Smooth muscle cell (in vitro differentiated cells): ENCODE measurements at regions not wholly inside any gene's neighbourhood (a gene's known extent, or its start where the extent isn't known, plus 50 kb on each side); places are given as distances from the start of the nearest gene placed in this dataset.

Experiments used
- DNase-seq: peaks from one replicate; lab custom pipeline; 2025; ENCODE audit not compliant: unreplicated experiment; lab: John Stamatoyannopoulos, UW
- H2AFZ ChIP-seq: fragments of 200-600 bp; sonication (generic); 2 replicates; pipeline ENCODE4 v1.6.0; 2016; ENCODE audit warnings: antibody characterized with exemption, low read depth, mild to moderate bottlenecking
- H3F3A ChIP-seq: fragments of 200-600 bp; sonication (generic); 2 replicates; pipeline ENCODE4 v1.6.0; 2017; ENCODE audit warnings: antibody characterized with exemption, low read depth
- H3K27ac ChIP-seq: fragments of 200-600 bp; sonication (generic); 2 replicates; pipeline ENCODE4 v1.5.1; 2016; ENCODE audit warnings: low read depth, mild to moderate bottlenecking
- H3K27me3 ChIP-seq: fragments of 200-600 bp; sonication (generic); 2 replicates; pipeline ENCODE4 v1.6.1; 2016; ENCODE audit warnings: low read depth, mild to moderate bottlenecking
- H3K36me3 ChIP-seq: fragments of 200-600 bp; sonication (generic); 2 replicates; pipeline ENCODE4 v1.5.1; 2016; ENCODE audit warnings: low read depth
- H3K4me1 ChIP-seq: fragments of 200-600 bp; sonication (generic); 2 replicates; pipeline ENCODE4 v1.5.1; 2016; ENCODE audit warnings: low read depth
- H3K4me2 ChIP-seq: fragments of 200-600 bp; sonication (generic); 2 replicates; pipeline ENCODE4 v1.6.0; 2016; ENCODE audit warnings: mild to moderate bottlenecking
- H3K4me3 ChIP-seq: fragments of 200-600 bp; sonication (generic); 2 replicates; pipeline ENCODE4 v1.5.1; 2016; ENCODE audit warnings: mild to moderate bottlenecking
- H3K79me2 ChIP-seq: fragments of 200-600 bp; sonication (generic); 2 replicates; pipeline ENCODE4 v1.6.0; 2016; ENCODE audit warnings: low read depth, mild to moderate bottlenecking
- H3K9ac ChIP-seq: fragments of 200-600 bp; sonication (generic); 2 replicates; pipeline ENCODE4 v1.6.0; 2016; ENCODE audit warnings: low read depth
- H3K9me3 ChIP-seq: fragments of 200-600 bp; sonication (generic); replicated peaks from 2 replicates; pipeline ENCODE4 v1.5.1; 2016; ENCODE audit warnings: low read depth
- H4K20me1 ChIP-seq: fragments of 200-600 bp; sonication (generic); 2 replicates; pipeline ENCODE4 v1.6.0; 2016; ENCODE audit warnings: low read depth
- WGBS: methylation state at CpG from one replicate; pipeline ENCODE4 v1.1.7; 2016; ENCODE audit warnings: low lambda C conversion rate; 5-methylcytosine and 5-hydroxymethylcytosine counted together
- TF ChIP-seq, protein P1 (sequence below): fragments of 200-600 bp; sonication (generic); IDR thresholded peaks from 2 replicates; pipeline ENCODE4 v1.5.1; 2017; ENCODE audit warnings: borderline replicate concordance, mild to moderate bottlenecking, antibody characterized with exemption; ENCODE audit not compliant: insufficient read depth, poor library complexity, severe bottlenecking

DNA sequence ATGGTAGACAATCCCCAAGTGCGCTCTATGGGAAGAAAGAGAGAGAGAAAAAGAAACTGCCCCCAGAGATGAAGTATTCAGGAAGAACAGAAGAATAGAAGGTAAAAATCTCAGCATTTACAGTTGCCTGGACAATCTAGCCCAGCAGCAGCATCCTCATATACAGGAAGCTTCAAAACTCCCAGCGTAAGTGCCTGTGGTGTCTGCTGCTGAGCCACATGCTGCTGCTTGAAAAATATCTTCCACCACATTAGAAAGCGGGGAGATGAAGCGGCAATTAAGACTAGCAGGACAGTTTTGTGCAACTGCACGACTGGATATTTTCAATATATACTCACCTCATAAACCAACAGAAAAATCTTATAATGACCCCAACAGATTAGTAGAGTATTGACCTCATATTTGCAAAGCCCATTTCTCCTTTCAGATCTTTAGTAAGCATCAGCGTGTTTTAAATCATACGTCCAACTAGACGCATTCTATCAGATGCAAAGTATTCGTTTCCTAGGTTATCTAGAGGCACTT, 972.0 kb upstream of the TENM3 start:
- 86% methylated on average over 9 of the region's 9 CpGs for WGBS
- Histone ChIP-seq H3K79me2 (no peaks in the 10 kb centered on the region), H3K4me3 (no peak overlapping the region), H3K9me3 (no peaks in the 10 kb centered on the region), H2AFZ (no peak overlapping the region), H3K36me3 (no peaks in the 10 kb centered on the region), H3K4me2 (no peak overlapping the region), H3K27me3 (no peaks in the 10 kb centered on the region), H3F3A (no peaks in the 10 kb centered on the region), H4K20me1 (no peaks in the 10 kb centered on the region), H3K27ac (no peak overlapping the region), H3K9ac (no peak overlapping the region), H3K4me1 (no peaks in the 10 kb centered on the region)
- no peak for DNase-seq
- TF ChIP-seq, protein P1, sequence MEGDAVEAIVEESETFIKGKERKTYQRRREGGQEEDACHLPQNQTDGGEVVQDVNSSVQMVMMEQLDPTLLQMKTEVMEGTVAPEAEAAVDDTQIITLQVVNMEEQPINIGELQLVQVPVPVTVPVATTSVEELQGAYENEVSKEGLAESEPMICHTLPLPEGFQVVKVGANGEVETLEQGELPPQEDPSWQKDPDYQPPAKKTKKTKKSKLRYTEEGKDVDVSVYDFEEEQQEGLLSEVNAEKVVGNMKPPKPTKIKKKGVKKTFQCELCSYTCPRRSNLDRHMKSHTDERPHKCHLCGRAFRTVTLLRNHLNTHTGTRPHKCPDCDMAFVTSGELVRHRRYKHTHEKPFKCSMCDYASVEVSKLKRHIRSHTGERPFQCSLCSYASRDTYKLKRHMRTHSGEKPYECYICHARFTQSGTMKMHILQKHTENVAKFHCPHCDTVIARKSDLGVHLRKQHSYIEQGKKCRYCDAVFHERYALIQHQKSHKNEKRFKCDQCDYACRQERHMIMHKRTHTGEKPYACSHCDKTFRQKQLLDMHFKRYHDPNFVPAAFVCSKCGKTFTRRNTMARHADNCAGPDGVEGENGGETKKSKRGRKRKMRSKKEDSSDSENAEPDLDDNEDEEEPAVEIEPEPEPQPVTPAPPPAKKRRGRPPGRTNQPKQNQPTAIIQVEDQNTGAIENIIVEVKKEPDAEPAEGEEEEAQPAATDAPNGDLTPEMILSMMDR = no peak

DNA sequence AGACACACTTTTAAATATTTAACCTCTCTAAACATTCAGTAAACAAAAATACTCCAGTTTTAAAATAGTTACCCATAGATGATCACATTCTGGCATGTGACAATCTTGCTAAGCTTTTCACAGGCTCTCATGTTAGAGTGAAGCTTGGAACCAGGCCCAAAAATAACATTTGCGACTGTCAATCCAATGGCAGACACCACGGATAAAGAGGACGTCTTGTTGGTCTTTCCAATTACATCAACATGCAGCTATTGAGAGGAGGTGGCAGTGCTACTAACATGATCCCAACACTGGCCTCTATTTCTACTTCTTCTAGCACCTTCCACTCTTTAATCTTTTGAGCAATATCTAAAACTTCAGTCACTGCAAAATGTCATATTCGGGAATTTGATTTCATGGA, 970.8 kb upstream of the TENM3 start:
- no peaks in the 10 kb centered on the region for H3F3A ChIP-seq
- H3K79me2 ChIP-seq = no peaks in the 10 kb centered on the region
- WGBS = 88% methylated on average over 4 of the region's 4 CpGs
- H3K27me3 ChIP-seq = no peaks in the 10 kb centered on the region
- no peak overlapping the region for H3K27ac ChIP-seq
- H3K4me1 ChIP-seq = no peaks in the 10 kb centered on the region
- no peak overlapping the region for H3K9ac ChIP-seq
- no peak overlapping the region for H3K4me3 ChIP-seq
- H3K9me3 ChIP-seq = no peaks in the 10 kb centered on the region
- TF ChIP-seq, protein P1 = no peak
- H3K4me2 ChIP-seq = no peak overlapping the region
- DNase-seq = no peak
- H4K20me1 ChIP-seq = no peaks in the 10 kb centered on the region
- H2AFZ ChIP-seq = no peak overlapping the region
- no peaks in the 10 kb centered on the region for H3K36me3 ChIP-seq

DNA sequence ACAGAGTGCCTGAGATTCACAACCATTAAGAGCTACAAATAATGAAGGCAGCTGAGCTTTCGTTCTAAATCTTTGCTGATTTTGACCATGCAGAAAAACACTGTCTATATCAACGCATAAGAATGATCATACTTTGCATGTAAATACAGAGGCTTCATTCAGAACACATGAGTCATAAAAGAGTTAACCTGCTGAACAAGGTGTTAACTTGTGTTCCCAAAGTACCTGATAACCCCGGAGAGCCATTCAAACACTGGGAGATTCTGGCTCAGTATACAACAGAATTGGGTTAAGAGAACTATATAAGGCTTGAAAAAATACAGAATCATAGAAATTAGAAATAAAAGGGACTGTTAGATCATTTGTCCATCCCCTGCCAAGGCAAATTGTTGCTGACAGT, 964.3 kb upstream of the TENM3 start:
- Histone ChIP-seq H3K4me2 (no peak overlapping the region), H3K4me1 (no peaks in the 10 kb centered on the region), H2AFZ (no peak overlapping the region), H3K79me2 (no peaks in the 10 kb centered on the region), H3K9me3 (no peaks in the 10 kb centered on the region), H3F3A (no peaks in the 10 kb centered on the region), H3K27me3 (no peaks in the 10 kb centered on the region), H3K36me3 (no peaks in the 10 kb centered on the region), H4K20me1 (no peaks in the 10 kb centered on the region), H3K27ac (no peak overlapping the region), H3K4me3 (no peak overlapping the region), H3K9ac (no peak overlapping the region)
- TF ChIP-seq, protein P1 = no peak
- no peak for DNase-seq
- WGBS = 18% methylated on average over 3 of the region's 3 CpGs

DNA sequence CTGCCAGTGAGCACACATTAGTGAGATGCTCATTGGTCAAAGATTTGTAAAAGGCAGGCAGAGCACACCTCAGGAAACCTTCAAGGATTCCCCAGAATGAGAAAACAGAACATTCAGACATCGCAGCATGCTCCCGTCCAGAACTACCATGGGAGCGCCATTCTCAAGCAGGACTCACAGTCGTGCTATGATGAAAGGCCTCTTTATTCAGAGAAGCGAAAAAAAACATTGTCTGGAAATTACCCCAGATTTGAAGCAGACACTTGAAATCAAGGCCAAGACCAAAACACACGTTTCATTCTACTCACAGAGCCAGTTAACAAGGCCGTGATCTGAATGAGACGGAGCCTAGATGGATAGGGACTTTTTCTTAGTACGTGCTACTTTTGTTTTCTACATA, 961.8 kb upstream of the TENM3 start:
- H3K4me1 ChIP-seq = no peaks in the 10 kb centered on the region
- no peak overlapping the region for H3K4me2 ChIP-seq
- H3F3A ChIP-seq = no peaks in the 10 kb centered on the region
- no peak overlapping the region for H3K9ac ChIP-seq
- H3K27ac ChIP-seq = no peak overlapping the region
- no peak overlapping the region for H2AFZ ChIP-seq
- no peaks in the 10 kb centered on the region for H3K79me2 ChIP-seq
- H3K36me3 ChIP-seq = no peaks in the 10 kb centered on the region
- 90% methylated on average over 9 of the region's 9 CpGs for WGBS
- TF ChIP-seq, protein P1 = no peak
- no peak for DNase-seq
- H4K20me1 ChIP-seq = no peaks in the 10 kb centered on the region
- no peaks in the 10 kb centered on the region for H3K9me3 ChIP-seq
- no peak overlapping the region for H3K4me3 ChIP-seq
- H3K27me3 ChIP-seq = no peaks in the 10 kb centered on the region
